Activated CD4-positive, alpha-beta memory T cell treated with anti-CD3 and anti-CD28 coated beads for 36 hours (primary cell): ENCODE measurements at regions not wholly inside any gene's neighbourhood (a gene's known extent, or its start where the extent isn't known, plus 50 kb on each side); places are given as distances from the start of the nearest gene placed in this dataset.

Experiments
- CTCF ChIA-PET: fragments of 350-600 bp; sonication (Branson Sonifier 250); formaldehyde crosslinking; loops from one replicate; lab custom pipeline; 2021; ENCODE audit warnings: antibody characterized with exemption, inconsistent platforms; lab: Charles Lee
- POLR2A ChIA-PET: fragments of 350-600 bp; sonication (Branson Sonifier 250); formaldehyde crosslinking; loops from one replicate; lab custom pipeline; 2021; ENCODE audit warnings: antibody characterized with exemption; lab: Charles Lee
- DNase-seq: peaks from one replicate; pipeline ENCODE4 v3.0.0-alpha.2; 2020
- H3K27ac Mint-ChIP-seq: one replicate; pipeline ENCODE4 v1.8.0; 2021; ENCODE audit warnings: mixed read lengths
- H3K27me3 Mint-ChIP-seq: one replicate; pipeline ENCODE4 v1.8.0; 2021; ENCODE audit warnings: mixed read lengths
- H3K36me3 Mint-ChIP-seq: one replicate; pipeline ENCODE4 v1.8.0; 2021; ENCODE audit warnings: mixed read lengths
- H3K4me1 Mint-ChIP-seq: one replicate; pipeline ENCODE4 v1.8.0; 2021; ENCODE audit warnings: low read depth, mixed read lengths
- H3K4me3 Mint-ChIP-seq: one replicate; pipeline ENCODE4 v1.8.0; 2021; ENCODE audit warnings: mild to moderate bottlenecking, mixed read lengths
- H3K9me3 Mint-ChIP-seq: one replicate; pipeline ENCODE4 v1.8.0; 2021; ENCODE audit warnings: mixed read lengths
- intact Hi-C: fragments of 100-400 bp; cut with micrococcal nuclease; formaldehyde crosslinking; loops from one replicate; pipeline ENCODE4 v1.15.1; 2023

DNA sequence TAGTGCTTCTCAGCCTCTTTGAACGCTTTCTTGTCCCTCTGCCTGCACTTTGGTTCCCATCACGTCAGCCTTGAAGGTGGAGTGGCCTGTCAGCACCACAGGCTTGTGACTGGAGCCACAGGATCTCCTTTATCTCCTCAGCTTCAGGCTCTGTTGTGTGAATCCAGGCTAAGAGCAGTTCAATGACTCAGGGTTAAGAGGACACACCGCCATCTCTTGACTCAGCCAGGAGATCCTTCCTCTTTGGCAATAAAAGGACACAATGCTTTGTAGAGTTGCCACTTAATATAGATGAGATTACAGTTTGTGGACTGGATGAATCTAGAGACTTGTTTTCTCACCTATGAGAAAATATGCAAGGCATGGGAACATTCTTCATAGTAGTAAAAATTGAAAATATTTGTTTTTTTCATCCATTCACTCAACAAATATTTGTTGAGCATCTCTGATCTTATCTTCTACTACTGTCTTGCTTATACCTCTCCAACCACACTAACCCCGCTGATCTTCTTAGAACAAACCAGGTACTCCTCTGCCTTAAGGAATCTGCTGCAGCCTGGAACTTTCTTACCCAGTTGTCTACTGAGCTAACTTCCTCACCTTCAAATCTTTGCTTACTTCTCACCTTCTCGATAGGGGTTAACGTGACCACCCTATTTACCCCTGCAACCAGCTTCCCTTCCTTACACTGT, 62.3 kb downstream of the UCHL1 start:
- intact Hi-C loops: no loop called here
- no peaks in the 10 kb centered on the region for H3K9me3 Mint-ChIP-seq
- no peaks in the 10 kb centered on the region for H3K4me1 Mint-ChIP-seq
- no peaks in the 10 kb centered on the region for H3K27me3 Mint-ChIP-seq
- H3K4me3 Mint-ChIP-seq: no peak overlapping the region
- no peaks in the 10 kb centered on the region for H3K36me3 Mint-ChIP-seq
- no peak overlapping the region for H3K27ac Mint-ChIP-seq
- no peak for DNase-seq
- ChIA-PET CTCF (interaction anchor here (2.0 kb wide), 1 partner anchor 14 kb away, joined by 4 read pairs; no protein-coding TSS in a partner anchor), POLR2A (no interaction called here)

DNA sequence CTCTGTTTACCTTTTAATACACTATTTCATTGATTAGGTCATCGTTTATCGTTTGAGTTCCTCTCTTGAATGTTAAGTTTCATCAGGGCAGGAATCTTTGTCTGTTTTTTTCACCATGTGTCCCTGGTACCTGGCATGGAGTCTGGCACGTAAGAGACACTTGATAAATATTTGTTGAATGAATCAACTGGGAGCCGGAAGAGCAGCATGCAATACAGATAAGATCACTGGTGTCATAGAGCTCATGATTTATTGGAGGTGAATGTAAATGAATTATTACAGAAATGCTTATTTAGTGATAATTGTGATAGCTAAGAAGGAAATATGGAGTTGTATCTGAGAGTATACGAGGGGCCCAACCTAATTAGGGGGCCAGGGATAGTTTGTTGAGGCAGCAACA, 62.8 kb downstream of the UCHL1 start:
- intact Hi-C loops: no loop called here
- no peak overlapping the region for H3K4me3 Mint-ChIP-seq
- no peak for DNase-seq
- H3K27ac Mint-ChIP-seq: no peak overlapping the region
- no peaks in the 10 kb centered on the region for H3K9me3 Mint-ChIP-seq
- POLR2A ChIA-PET: no interaction called here
- no peaks in the 10 kb centered on the region for H3K4me1 Mint-ChIP-seq
- no peaks in the 10 kb centered on the region for H3K36me3 Mint-ChIP-seq
- CTCF ChIA-PET: no interaction called here
- H3K27me3 Mint-ChIP-seq: no peaks in the 10 kb centered on the region

DNA sequence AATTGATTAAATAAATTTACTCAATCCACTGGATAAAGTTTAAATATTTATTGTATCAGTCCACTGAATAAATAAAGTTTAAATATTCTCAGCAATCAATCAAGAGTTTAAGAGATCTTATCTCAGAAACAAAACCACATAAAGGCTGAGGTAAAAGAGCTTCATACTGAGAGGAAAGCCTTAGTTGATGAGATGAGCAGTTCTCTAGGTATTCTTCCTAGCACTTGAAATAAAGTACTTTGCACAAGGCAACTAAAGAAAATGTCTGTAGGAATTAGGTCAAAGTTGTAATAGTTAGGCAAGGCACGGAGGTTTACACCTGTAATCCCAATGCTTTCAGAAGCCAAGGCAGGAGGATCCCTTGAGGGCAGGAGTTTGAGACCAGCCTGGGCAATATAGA, 63.5 kb downstream of the UCHL1 start:
- Mint-ChIP-seq H3K4me3 (no peak overlapping the region), H3K9me3 (no peaks in the 10 kb centered on the region), H3K27me3 (no peaks in the 10 kb centered on the region), H3K4me1 (no peaks in the 10 kb centered on the region), H3K27ac (no peak overlapping the region), H3K36me3 (no peaks in the 10 kb centered on the region)
- CTCF ChIA-PET: no interaction called here
- POLR2A ChIA-PET: no interaction called here
- DNase-seq: no peak
- intact Hi-C loops: no loop called here

DNA sequence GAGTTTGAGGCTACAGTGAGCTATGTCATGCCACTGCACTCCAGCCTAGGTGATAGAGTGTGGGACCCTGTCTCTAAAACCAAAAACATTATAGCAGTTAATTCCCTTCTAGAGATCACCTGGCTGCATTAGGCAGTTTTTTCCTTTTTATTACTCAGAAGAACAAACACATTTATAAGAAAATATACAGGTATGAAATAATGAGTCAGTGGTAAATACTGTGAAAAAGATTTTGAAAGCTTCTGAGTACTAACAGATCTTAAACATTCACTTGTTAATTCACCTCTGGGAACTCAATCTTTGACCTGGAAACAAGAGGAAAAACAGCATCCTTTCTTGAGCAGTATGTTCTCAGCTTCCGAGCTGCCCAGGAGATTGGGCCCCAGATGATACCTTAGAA, 64.1 kb downstream of the UCHL1 start:
- Mint-ChIP-seq H3K27me3 (no peaks in the 10 kb centered on the region), H3K36me3 (no peaks in the 10 kb centered on the region), H3K4me1 (no peaks in the 10 kb centered on the region), H3K4me3 (no peak overlapping the region), H3K9me3 (no peaks in the 10 kb centered on the region), H3K27ac (no peak overlapping the region)
- ChIA-PET CTCF (no interaction called here), POLR2A (no interaction called here)
- intact Hi-C loops: no loop called here
- no peak for DNase-seq

DNA sequence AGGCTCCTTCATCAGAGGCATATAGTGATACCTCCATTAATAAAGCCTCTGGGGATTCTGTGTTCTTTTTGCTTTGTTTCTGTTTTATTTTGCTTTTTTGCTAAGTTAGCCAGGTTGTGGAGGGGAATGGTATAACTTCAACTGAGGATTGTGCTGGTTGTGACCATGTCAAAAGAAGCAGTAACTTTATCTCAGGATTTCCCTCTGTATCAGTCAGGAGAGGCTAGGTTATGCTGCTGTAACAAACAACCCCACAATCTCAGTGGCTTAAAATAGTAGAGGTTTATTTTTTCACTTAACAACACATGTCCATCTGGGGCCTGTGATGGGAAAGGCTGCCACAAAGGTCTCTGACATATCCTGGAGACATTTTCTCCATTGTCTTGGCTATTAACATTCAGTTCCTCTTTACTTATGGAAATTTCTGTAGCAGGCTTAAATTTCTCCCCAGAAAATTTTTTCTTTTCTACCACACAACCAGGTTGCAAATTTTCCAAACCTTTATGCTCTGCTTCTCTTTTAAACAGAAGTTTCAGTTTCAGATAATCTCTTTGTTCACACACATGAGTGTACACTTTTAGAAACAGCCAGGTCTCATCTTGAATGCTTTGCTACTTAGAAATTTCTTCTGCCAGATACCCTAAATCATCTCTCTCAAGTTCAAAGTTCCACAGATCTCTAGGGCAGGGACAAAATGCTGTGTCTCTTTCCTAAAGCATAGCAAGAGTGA, 64.7 kb downstream of the UCHL1 start:
- H3K27ac Mint-ChIP-seq: no peak overlapping the region
- H3K27me3 Mint-ChIP-seq: no peaks in the 10 kb centered on the region
- no peak for DNase-seq
- no peaks in the 10 kb centered on the region for H3K9me3 Mint-ChIP-seq
- ChIA-PET POLR2A (no interaction called here), CTCF (no interaction called here)
- intact Hi-C loops: no loop called here
- no peak overlapping the region for H3K4me3 Mint-ChIP-seq
- H3K36me3 Mint-ChIP-seq: no peaks in the 10 kb centered on the region
- H3K4me1 Mint-ChIP-seq: no peaks in the 10 kb centered on the region

DNA sequence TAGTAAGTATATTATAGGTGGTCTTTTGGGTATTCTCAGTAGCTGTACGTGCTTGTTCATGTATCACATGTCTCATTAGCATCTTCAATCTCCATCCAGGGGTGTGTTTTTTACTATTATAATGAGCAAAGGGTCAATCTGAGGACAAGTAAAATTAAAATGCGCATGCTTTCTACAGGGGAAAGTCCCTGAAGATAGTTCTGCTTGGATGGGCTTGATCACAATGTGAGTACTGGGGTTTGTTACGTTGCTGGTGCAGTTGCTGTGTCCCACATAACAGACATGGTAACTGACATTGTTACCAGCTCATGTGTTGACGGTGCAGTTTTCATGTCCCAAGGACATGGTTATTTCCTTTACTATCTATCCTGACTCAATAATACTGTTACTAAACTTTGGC, 65.9 kb downstream of the UCHL1 start:
- intact Hi-C loops: no loop called here
- Mint-ChIP-seq H3K36me3 (no peaks in the 10 kb centered on the region), H3K27ac (no peak overlapping the region), H3K4me1 (no peaks in the 10 kb centered on the region), H3K27me3 (no peaks in the 10 kb centered on the region), H3K9me3 (no peaks in the 10 kb centered on the region), H3K4me3 (no peak overlapping the region)
- POLR2A ChIA-PET: no interaction called here
- CTCF ChIA-PET: no interaction called here
- no peak for DNase-seq

DNA sequence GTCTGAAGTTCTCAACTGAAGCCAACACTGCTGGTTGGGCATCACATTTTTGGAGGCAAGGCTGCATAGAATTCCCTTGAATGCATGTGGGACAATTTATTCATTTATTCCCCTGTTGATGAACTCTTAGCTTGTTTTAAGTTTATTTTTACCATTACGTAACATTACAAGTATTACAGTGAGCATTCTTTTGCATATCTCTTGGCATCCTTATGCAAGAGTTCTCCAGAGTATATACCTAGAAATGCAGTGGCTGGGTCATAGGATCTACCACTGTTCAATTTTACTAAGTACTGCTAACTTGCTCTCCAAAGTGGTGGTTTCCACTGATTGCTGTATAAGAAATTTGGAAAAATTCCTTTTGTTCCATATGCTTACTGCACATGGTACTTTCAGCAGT, 66.5 kb downstream of the UCHL1 start:
- intact Hi-C loops: no loop called here
- no peak for DNase-seq
- Mint-ChIP-seq H3K36me3 (no peaks in the 10 kb centered on the region), H3K9me3 (no peaks in the 10 kb centered on the region), H3K4me1 (no peaks in the 10 kb centered on the region), H3K27ac (no peak overlapping the region), H3K27me3 (no peaks in the 10 kb centered on the region), H3K4me3 (no peak overlapping the region)
- CTCF ChIA-PET: no interaction called here
- POLR2A ChIA-PET: no interaction called here

DNA sequence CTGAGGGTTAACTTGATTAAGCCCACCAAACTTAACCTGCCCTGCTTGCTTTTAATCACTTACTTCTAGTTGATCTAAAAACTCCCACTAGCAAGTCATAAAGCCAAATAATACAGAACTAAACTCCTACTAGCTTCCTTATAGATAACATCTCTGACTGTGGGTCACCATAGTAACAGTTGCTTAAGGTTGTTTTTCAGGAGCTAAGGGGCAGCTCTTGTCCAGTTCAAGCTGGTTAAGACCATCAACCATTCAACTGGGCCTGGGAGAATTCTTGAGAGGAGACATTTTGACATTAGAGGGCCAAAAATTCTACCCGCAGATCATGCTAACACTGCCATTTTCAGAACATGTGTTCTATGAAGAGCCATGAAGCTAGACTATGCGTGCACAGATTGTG, 67.0 kb downstream of the UCHL1 start:
- no peak overlapping the region for H3K27ac Mint-ChIP-seq
- no peaks in the 10 kb centered on the region for H3K36me3 Mint-ChIP-seq
- no peaks in the 10 kb centered on the region for H3K4me1 Mint-ChIP-seq
- DNase-seq: no peak
- intact Hi-C loops: no loop called here
- no peak overlapping the region for H3K4me3 Mint-ChIP-seq
- no peaks in the 10 kb centered on the region for H3K9me3 Mint-ChIP-seq
- CTCF ChIA-PET: no interaction called here
- H3K27me3 Mint-ChIP-seq: no peaks in the 10 kb centered on the region
- POLR2A ChIA-PET: no interaction called here

DNA sequence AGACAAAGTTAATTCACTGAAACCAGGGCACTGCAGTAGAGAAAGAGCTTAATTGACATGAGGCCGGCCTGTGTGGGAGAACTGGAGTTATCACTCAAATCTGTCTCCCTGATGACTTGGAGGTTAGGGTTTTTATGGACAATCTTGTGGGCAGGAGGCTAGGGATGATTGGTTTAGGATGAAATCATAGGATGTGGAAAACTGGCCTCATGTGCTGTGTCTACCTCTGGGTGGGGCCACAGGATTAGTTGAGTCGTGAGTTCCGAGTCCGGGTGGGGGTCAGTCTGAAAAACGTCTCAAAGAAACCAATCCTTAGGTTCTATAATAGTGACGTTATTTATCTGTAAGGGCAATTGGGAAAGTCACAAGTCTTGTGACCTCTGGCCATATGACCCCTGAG, 68.1 kb downstream of the UCHL1 start:
- Mint-ChIP-seq H3K4me1 (no peaks in the 10 kb centered on the region), H3K9me3 (no peaks in the 10 kb centered on the region), H3K36me3 (no peaks in the 10 kb centered on the region), H3K27ac (no peak overlapping the region), H3K4me3 (no peak overlapping the region), H3K27me3 (peaks cover 2% of the 10 kb centered on the region)
- no peak for DNase-seq
- ChIA-PET POLR2A (no interaction called here), CTCF (no interaction called here)
- intact Hi-C loops: no loop called here

DNA sequence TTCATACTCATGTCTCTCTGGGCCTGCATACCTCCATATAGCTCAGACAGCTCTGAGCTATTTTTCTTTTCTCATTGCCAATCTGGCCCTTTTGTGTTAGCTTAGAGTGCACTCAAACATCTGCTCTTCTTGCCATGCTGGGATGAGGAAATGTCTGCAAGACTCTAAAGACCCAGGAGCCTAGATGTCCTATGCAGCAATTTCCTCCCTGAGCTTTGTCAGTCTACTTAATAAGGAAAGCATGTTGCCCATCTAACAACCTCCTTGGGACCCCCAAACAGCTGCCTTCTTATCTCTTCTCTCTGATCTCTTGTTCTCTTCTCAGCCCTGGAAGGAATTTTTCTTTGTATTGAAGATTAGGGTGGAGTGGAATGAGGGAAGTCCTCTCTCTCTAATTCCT, 69.2 kb downstream of the UCHL1 start:
- H3K27ac Mint-ChIP-seq: no peak overlapping the region
- H3K36me3 Mint-ChIP-seq: no peaks in the 10 kb centered on the region
- CTCF ChIA-PET: no interaction called here
- peaks cover 2% of the 10 kb centered on the region for H3K27me3 Mint-ChIP-seq
- DNase-seq: no peak
- H3K4me3 Mint-ChIP-seq: no peak overlapping the region
- no peaks in the 10 kb centered on the region for H3K9me3 Mint-ChIP-seq
- no peaks in the 10 kb centered on the region for H3K4me1 Mint-ChIP-seq
- POLR2A ChIA-PET: interaction anchor here (0.8 kb wide), 1 partner anchor 20 kb away, joined by 3 read pairs; no protein-coding TSS in a partner anchor
- intact Hi-C loops: no loop called here

DNA sequence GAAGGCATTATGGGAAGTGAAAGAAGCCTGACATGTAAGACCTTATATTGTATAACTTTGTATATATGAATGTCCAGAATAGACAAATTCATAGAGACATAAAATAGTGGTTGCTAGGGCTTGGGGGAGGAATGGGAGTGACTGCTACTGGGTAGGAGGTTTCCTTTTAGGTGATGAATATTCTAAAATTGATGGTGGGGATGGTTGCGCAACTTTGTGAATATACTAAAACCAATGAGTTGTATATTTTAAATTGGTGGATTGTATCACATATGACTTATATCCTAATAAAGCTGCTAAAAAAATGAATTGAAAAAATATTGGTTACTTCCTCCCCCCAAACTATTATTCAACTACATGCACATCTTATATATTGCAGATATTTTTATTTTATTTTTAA, 70.0 kb downstream of the UCHL1 start:
- H3K9me3 Mint-ChIP-seq: no peaks in the 10 kb centered on the region
- H3K4me3 Mint-ChIP-seq: no peak overlapping the region
- intact Hi-C loops: no loop called here
- H3K27ac Mint-ChIP-seq: no peak overlapping the region
- no peak for DNase-seq
- H3K4me1 Mint-ChIP-seq: no peaks in the 10 kb centered on the region
- ChIA-PET POLR2A (no interaction called here), CTCF (no interaction called here)
- no peaks in the 10 kb centered on the region for H3K36me3 Mint-ChIP-seq
- peaks cover 2% of the 10 kb centered on the region for H3K27me3 Mint-ChIP-seq

DNA sequence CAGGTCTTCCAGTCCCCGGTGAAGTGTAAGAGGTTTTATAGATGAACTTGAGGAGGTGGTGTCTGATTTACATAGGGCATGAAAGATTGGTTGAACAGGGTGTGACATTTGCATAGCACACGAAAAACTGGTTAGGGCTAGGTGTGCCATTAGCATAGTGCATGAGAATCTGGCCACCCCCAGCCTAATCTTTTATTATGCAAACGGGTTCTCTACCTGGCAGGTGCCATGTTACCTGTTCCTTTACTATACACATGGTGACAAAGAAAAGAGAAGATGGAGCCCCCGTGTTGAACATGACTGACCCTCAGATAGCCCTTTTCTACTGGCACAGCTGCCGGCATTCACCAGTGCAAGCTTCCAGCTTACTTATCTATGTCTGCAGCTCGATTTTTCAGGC, 71.0 kb downstream of the UCHL1 start:
- ChIA-PET POLR2A (no interaction called here), CTCF (no interaction called here)
- DNase-seq: no peak
- H3K9me3 Mint-ChIP-seq: no peaks in the 10 kb centered on the region
- H3K4me3 Mint-ChIP-seq: no peak overlapping the region
- H3K27ac Mint-ChIP-seq: no peak overlapping the region
- H3K4me1 Mint-ChIP-seq: no peaks in the 10 kb centered on the region
- H3K36me3 Mint-ChIP-seq: no peaks in the 10 kb centered on the region
- H3K27me3 Mint-ChIP-seq: peaks cover 2% of the 10 kb centered on the region
- intact Hi-C loops: no loop called here

DNA sequence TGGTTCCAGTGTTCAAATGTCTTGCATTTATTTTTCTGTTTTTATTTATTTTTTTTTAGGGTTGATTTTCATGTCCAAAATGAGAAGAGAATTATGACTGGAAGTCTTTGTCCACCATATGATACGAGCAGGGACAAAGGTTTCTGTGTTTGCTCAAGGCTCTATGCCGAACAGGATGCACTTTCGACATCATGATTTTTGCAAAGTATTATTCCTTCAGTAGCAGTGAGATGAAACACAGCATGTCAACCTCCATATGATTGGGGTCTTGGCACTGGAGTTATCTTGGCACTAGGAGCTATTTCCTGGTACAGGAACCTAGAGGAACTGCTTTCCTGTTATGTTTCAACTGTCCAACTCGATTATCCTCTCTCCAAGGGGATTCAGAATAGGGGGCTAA, 72.6 kb downstream of the UCHL1 start:
- ChIA-PET CTCF (no interaction called here), POLR2A (no interaction called here)
- Mint-ChIP-seq H3K27me3 (peaks cover 2% of the 10 kb centered on the region), H3K27ac (no peak overlapping the region), H3K9me3 (no peaks in the 10 kb centered on the region), H3K36me3 (no peaks in the 10 kb centered on the region), H3K4me1 (no peaks in the 10 kb centered on the region), H3K4me3 (no peak overlapping the region)
- intact Hi-C loops: no loop called here
- no peak for DNase-seq
